SH-SY5Y (cell line): ENCODE measurements at regions not wholly inside any gene's neighbourhood (a gene's known extent, or its start where the extent isn't known, plus 50 kb on each side); places are given as distances from the start of the nearest gene placed in this dataset.

Experiments
- GATA2 ChIP-seq: IDR thresholded peaks from 2 replicates; pipeline ENCODE4 v1.6.1; 2011; ENCODE audit warnings: mild to moderate bottlenecking, low read depth, low read length
- GATA3 ChIP-seq: IDR thresholded peaks from 2 replicates; pipeline ENCODE4 v1.6.1; 2011; ENCODE audit warnings: low read depth, mild to moderate bottlenecking, low read length, moderate library complexity

- no peak for TF ChIP-seq GATA2
- TF ChIP-seq GATA3 = no peak
These were observed 390.2 kb downstream of the SEC14L1 start for GRCh38 chr17:77531002-77531401.

DNA sequence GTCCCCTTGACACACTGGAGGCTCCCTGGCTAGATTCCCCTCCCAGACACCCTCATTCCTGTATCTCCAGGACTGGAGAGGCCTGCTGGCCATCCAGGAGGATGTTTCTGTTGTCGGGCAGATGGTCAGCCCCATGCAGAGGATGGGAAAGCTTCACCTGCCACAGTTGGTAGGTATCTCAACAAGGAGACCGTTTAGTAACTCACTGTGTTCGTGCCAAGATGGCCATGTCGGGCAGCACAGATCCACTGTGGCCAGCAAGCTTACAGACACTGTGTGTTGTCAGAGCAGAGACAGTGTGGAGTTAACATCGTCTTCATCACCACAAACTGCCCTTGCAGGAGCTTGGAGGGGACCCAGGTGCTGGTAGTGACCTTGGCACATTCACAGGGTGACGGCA lies 390.9 kb downstream of the SEC14L1 start:
- no peak for TF ChIP-seq GATA3

GRCh38 chr17:77534137-77534536 lies 393.4 kb downstream of the SEC14L1 start:
- TF ChIP-seq GATA3 (no peak), GATA2 (no peak)

- TF ChIP-seq GATA2 = no peak
- no peak for TF ChIP-seq GATA3
These were observed 394.7 kb downstream of the SEC14L1 start for GRCh38 chr17:77535435-77535834.

GRCh38 chr17:77535892-77536291 lies 395.1 kb downstream of the SEC14L1 start:
- no peak for TF ChIP-seq GATA3
- no peak for TF ChIP-seq GATA2

GRCh38 chr17:77537566-77537965 lies 396.8 kb downstream of the SEC14L1 start:
- no peak for TF ChIP-seq GATA2
- no peak for TF ChIP-seq GATA3

DNA sequence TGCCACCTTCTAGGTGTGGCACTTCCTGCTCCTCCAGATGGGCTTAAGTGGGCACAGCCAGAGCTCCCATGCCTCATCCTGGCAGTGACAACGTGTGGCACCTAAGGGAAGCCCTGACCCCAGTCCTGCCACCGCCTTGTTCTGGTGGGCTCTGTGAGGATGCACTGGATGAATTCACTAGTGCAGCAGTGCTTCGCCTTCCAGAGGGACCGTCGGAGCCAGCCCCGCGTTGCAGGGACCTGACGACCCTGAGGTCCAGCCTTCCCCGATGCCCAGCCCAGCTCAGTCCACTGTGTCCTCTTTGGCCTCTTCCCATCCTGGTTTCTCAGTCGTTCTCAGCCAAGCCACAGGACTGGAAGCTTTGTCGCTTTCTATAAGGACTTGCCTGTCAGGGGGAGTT lies 399.8 kb downstream of the SEC14L1 start:
- TF ChIP-seq GATA3 (no peak), GATA2 (no peak)

DNA sequence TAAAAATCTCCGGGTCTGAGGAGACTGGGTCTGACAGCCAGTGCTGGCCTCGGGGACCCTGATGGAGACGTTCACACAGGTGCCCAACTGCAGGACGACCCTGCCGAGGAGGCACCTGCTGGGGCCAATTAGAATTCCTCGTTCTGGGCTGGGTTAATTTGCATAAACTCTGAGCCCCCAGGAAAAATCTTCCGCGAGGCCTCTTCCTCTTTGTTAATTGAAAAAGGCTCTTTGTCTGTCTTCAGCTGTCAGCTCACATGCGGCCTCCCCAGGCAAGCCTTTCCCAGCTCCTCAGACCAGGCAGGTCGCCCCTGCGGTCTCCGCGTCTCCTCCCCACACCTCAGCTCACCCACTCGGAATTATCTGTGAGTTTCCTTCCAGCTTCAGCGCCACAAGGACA lies 400.2 kb downstream of the SEC14L1 start:
- TF ChIP-seq GATA3 (no peak), GATA2 (no peak)

DNA sequence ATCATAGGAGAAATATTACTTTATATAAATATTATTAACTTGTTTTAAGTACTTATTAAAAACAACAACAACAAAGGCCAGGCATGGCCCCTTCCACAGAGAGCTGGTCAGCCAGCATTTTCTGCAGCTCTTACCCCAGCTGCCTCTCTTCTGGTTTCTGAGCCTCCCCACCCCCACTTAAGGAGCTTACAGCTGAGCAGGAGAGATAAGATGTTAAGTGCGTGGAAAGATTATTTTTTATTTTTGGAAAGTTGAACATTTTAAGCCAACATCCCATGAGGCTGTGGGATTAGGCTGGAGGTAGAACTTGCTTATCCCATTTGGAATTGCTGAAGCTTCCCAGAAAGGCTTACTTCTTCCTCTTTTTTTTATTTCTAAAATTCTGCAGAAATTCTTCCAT lies 401.2 kb downstream of the SEC14L1 start:
- TF ChIP-seq GATA2 (no peak), GATA3 (no peak)

DNA sequence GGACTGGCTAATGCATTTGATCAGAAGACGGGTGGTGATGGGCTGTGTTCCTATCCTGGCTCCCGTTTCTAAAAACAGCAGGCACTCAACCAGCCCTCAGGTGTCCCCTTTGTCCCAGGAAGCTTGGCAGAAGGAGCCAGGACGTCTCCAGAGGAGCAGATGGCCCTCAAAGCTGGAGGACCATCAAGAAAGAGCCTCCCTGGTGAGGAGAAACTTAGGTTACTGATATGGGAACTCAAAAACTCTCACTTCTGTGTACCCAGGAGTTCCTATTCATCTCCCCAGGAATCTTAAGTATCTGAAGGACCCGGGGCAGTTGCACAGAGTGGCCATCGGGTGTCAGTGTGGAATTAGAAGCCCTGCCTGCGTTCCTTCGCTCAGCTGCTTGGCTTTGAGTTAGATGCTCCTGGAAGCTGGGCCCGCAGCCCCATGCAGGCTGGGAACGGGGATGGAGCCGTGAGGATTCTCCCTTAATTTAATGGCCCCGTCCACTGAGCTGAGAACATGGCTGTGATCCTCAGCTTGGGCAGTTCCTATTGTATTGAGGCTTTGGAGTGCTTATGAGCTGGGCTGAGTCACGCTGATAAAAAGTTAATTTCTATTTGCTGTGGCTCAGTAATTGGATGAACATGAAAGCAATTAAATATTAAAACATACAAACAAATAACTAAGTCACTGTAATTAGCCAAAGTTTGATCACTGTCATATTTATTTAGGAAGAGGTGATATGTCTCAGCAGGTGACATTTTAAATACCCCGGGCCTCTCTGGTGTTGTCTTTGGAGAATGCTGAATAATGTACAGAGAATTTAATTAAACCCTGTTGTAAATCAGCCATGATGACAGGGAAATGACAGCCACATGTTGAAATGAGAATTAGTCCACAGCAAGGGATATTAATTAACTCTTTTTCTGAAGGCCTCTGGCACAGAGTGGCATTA lies 402.1 kb downstream of the SEC14L1 start:
- TF ChIP-seq GATA2 (peak; percentile 2; the same call in 1 of the 2 replicates), GATA3 (no peak)

DNA sequence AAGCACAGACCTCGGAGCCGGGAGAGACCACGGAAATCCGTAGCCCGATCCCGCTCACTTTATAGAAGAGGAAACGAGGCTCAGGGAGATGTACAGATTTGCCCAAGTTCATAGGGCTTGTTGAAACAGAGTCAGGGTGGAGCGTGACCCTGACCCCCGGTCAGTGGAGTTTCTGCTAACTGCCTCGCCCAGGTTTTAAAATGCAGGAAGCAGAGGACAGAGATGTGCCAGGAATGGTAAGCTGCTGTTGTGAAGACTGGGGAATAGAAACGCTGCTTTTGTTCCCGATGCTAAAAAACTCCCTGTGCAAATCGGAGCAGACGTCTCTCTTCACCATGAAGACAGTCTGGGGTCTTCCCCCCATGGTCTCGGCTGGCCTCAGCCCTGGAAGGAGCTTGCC lies 403.0 kb downstream of the SEC14L1 start:
- TF ChIP-seq GATA3 (no peak), GATA2 (no peak)

DNA sequence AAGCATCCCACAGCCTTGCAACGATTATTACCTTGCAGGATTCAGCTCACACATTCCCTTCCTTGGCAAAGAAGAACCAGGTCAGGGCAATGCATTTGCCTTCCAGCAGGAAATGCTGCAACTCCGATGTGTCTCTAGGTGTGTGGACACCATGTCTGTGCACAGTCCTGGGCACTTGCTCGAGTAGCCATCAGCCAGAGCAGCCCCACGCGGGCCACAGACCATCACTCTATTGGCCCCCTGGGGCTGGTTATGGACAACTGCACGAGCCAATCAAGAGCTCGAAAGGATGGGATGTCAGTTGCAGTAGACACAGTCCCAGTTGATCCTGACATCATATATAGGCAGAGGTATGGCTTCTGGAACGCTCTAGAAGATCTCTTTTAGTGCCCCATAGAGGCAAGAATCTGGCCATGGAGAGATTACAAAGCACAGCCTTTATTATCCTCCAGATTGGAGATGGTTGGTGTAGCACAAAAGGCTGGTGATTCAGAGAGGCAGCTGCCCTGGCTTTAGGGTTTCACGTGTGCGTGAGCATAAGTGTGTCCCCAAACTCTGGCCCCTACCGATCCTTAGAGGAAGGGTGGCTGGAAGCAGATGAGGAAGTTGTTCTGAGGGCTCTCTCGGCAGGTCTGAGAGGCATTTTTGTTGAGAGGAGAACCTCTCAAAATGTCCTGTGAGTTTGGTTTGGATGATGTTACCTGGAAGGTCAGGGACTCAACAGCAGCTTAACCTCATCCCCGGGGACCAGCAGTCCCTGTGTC lies 403.8 kb downstream of the SEC14L1 start:
- TF ChIP-seq GATA3 (no peak), GATA2 (no peak)

GRCh38 chr17:77546772-77547241 lies 406.0 kb downstream of the SEC14L1 start:
- no peak for TF ChIP-seq GATA2
- TF ChIP-seq GATA3 = no peak

- TF ChIP-seq GATA3 = no peak
These were observed 408.2 kb downstream of the SEC14L1 start for GRCh38 chr17:77548967-77549366.

DNA sequence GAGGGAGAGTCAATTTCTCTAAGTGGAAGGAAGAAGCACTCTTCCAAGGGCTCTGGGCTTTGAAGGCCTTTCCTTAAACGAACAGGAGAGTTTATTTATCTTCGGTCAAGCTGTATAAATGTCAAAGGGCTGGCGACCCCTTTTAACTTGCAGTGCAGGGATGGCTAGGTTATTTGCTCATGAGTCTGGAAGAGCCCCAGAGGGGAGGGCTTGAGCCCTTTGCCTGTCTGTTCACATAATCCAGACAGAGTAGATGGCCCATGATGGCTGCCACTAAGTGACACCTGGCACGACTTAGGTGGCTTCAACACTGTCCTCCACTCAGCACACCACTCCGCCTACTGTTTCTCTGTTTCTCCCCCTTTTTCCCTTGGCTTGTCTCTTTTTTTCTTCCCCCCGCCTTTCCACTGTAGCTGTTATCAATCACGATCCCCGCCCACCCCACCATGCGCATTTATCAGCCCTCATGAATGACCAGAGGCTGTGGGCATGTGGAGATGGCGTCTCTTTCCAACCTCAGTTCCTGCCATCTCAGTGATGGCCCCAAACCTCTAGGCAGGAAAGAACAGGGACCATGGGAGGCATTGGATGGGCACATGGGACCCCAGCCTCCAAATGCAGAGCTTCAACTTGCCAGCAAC lies 408.7 kb upstream of the TNRC6C start:
- TF ChIP-seq GATA2 (no peak), GATA3 (no peak)
